ENCODE measurements at regions not wholly inside any gene's neighbourhood (a gene's known extent, or its start where the extent isn't known, plus 50 kb on each side); places are given as distances from the start of the nearest gene placed in this dataset.

DNA sequence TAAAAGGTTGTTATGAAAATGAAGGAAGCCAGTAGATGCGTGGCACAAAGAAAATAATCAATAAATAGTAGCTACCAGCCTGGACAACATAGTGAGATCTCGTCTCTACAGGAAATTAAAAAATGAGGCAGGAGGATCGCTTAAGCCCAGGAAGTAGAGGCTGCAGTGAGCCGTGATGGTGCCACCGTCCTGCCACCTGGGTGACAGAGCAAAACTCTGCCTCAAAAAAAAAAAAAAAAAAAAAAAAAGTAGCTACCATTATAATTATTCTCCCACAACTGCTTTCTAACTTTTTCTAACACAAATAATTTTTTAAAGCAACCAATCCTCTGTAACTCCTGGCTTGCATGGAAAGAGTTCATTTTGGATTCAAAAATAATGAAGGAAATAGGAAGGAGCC, 133.0 kb downstream of the NDUFA12 start:
- H4K20me1 ChIP-seq (ENCODE audit: insufficient read depth), result no peaks in the 10 kb centered on the region
- H3K4me2 ChIP-seq (ENCODE audit: low read length), result no peak overlapping the region
- no peaks in the 10 kb centered on the region for H3K79me2 ChIP-seq (ENCODE audit: insufficient read depth, low read length)
- no peak overlapping the region for H2AFZ ChIP-seq (ENCODE audit: low read depth, low read length, poor library complexity, severe bottlenecking)
- ATAC-seq, result no peak
- no TSS peak for BruUV-seq (replicated peaks)
- H3K4me3 ChIP-seq (replicated peaks in 1 of 2; ENCODE audit: low read depth in 1 of 2, low read length in 2 of 2), result no peak overlapping the region
- no peaks in the 10 kb centered on the region for H3K36me3 ChIP-seq (ENCODE audit: control insufficient read depth in 1 of 2, insufficient read depth in 2 of 2, low read length in 2 of 2)
- H3K4me1 ChIP-seq (ENCODE audit: control insufficient read depth in 1 of 2, insufficient read depth in 2 of 2, low read length in 2 of 2), result peaks cover 19 to 26% of the 10 kb centered on the region in 2 experiments; a peak in 3 of 4 replicates
- no peak overlapping the region for H3K27ac ChIP-seq (ENCODE audit: low read depth, low read length)
- no peaks in the 10 kb centered on the region for H3K27me3 ChIP-seq (ENCODE audit: insufficient read depth, low read length)
- no peak for DNase-seq (ENCODE audit: low read depth, low spot score)
- TF ChIP-seq FOSL1 (IDR thresholded peaks at IDR 0.05; ENCODE audit: low read depth) (no peak), POLR2A (IDR thresholded peaks at IDR 0.05; ENCODE audit: borderline replicate concordance, extremely low read depth, insufficient read depth, insufficient read length) (no peak)
- POLR2A ChIA-PET, result no interaction called here
- no peaks in the 10 kb centered on the region for H3K9me2 ChIP-seq (ENCODE audit: insufficient read depth)
- CTCF ChIA-PET, result no interaction called here
- no peak overlapping the region for H3K9ac ChIP-seq (ENCODE audit: low read length)
- H3K9me3 ChIP-seq (ENCODE audit: control insufficient read depth in 1 of 2, insufficient read depth in 1 of 2, low read depth in 1 of 2, low read length in 2 of 2), result no peaks in the 10 kb centered on the region
- intact Hi-C loops (cut with micrococcal nuclease), result loop anchor here (10.0 kb wide), 2 partner anchors 664 to 736 kb away; no protein-coding TSS in a partner anchor
- RAD21 ChIA-PET (ENCODE audit: low non-redundant PET in 1 of 2, low total read pairs in 2 of 2, uncharacterized antibody in 2 of 2, unreplicated experiment in 2 of 2), result no interaction called here

DNA sequence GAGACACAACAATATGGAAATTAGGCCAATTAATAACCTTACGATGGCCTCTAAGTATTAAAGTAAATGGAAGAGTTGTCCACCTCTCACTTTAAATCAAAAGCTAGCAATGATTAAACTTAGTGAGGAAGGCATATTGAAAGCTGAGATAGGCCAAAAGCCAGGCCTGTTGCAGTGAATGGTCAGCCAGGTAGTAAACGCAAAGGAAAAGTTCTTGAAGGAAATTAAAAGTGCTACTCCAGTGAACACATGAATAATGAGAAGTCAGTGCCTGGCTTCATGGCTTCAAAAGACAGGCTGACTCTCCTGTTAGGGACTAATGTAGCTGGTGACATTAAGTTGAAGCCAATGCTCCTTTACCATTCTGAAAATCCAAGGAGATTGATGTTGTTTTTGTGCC, 135.3 kb downstream of the NDUFA12 start:
- POLR2A ChIA-PET, result no interaction called here
- RAD21 ChIA-PET (ENCODE audit: low non-redundant PET in 1 of 2, low total read pairs in 2 of 2, uncharacterized antibody in 2 of 2, unreplicated experiment in 2 of 2), result no interaction called here
- BruUV-seq (replicated peaks), result no TSS peak

More for the DNA sequence above, 135.3 kb downstream of the NDUFA12 start:
- no peak for DNase-seq (ENCODE audit: low read depth, low spot score)
- no peaks in the 10 kb centered on the region for H3K27me3 ChIP-seq (ENCODE audit: insufficient read depth, low read length)
- no peak overlapping the region for H3K4me3 ChIP-seq (replicated peaks in 1 of 2; ENCODE audit: low read depth in 1 of 2, low read length in 2 of 2)
- H3K9me3 ChIP-seq (ENCODE audit: control insufficient read depth in 1 of 2, insufficient read depth in 1 of 2, low read depth in 1 of 2, low read length in 2 of 2), result no peaks in the 10 kb centered on the region
- H2AFZ ChIP-seq (ENCODE audit: low read depth, low read length, poor library complexity, severe bottlenecking), result no peak overlapping the region
- intact Hi-C loops (cut with micrococcal nuclease), result no loop called here
- no peaks in the 10 kb centered on the region for H3K79me2 ChIP-seq (ENCODE audit: insufficient read depth, low read length)
- no peak overlapping the region for H3K27ac ChIP-seq (ENCODE audit: low read depth, low read length)
- ATAC-seq, result no peak
- CTCF ChIA-PET, result no interaction called here
- TF ChIP-seq CBX3 (IDR thresholded peaks at IDR 0.05; ENCODE audit: low read depth) (no peak), JUND (IDR thresholded peaks at IDR 0.05) (no peak), YY1 (IDR thresholded peaks at IDR 0.05; ENCODE audit: extremely low read depth, insufficient replicate concordance, low read depth, low read length) (no peak), EZH2 (IDR thresholded peaks at IDR 0.05) (no peak), ZNF274 (IDR thresholded peaks at IDR 0.05; ENCODE audit: low read depth, low read length) (no peak), EZH2phosphoT487 (IDR thresholded peaks at IDR 0.05; ENCODE audit: borderline replicate concordance) (no peak), SP1 (IDR thresholded peaks at IDR 0.05; ENCODE audit: low read depth) (no peak), POLR2AphosphoS5 (IDR thresholded peaks at IDR 0.05; ENCODE audit: low read depth, low read length) (no peak), TCF7L2 (IDR thresholded peaks at IDR 0.05; ENCODE audit: borderline replicate concordance, extremely low read depth, insufficient read depth, insufficient read length) (no peak)
- TF ChIP-seq, protein P1, sequence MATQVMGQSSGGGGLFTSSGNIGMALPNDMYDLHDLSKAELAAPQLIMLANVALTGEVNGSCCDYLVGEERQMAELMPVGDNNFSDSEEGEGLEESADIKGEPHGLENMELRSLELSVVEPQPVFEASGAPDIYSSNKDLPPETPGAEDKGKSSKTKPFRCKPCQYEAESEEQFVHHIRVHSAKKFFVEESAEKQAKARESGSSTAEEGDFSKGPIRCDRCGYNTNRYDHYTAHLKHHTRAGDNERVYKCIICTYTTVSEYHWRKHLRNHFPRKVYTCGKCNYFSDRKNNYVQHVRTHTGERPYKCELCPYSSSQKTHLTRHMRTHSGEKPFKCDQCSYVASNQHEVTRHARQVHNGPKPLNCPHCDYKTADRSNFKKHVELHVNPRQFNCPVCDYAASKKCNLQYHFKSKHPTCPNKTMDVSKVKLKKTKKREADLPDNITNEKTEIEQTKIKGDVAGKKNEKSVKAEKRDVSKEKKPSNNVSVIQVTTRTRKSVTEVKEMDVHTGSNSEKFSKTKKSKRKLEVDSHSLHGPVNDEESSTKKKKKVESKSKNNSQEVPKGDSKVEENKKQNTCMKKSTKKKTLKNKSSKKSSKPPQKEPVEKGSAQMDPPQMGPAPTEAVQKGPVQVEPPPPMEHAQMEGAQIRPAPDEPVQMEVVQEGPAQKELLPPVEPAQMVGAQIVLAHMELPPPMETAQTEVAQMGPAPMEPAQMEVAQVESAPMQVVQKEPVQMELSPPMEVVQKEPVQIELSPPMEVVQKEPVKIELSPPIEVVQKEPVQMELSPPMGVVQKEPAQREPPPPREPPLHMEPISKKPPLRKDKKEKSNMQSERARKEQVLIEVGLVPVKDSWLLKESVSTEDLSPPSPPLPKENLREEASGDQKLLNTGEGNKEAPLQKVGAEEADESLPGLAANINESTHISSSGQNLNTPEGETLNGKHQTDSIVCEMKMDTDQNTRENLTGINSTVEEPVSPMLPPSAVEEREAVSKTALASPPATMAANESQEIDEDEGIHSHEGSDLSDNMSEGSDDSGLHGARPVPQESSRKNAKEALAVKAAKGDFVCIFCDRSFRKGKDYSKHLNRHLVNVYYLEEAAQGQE (IDR thresholded peaks at IDR 0.05; ENCODE audit: low read depth), result no peak
- TF ChIP-seq, protein P2, sequence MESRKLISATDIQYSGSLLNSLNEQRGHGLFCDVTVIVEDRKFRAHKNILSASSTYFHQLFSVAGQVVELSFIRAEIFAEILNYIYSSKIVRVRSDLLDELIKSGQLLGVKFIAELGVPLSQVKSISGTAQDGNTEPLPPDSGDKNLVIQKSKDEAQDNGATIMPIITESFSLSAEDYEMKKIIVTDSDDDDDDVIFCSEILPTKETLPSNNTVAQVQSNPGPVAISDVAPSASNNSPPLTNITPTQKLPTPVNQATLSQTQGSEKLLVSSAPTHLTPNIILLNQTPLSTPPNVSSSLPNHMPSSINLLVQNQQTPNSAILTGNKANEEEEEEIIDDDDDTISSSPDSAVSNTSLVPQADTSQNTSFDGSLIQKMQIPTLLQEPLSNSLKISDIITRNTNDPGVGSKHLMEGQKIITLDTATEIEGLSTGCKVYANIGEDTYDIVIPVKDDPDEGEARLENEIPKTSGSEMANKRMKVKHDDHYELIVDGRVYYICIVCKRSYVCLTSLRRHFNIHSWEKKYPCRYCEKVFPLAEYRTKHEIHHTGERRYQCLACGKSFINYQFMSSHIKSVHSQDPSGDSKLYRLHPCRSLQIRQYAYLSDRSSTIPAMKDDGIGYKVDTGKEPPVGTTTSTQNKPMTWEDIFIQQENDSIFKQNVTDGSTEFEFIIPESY (IDR thresholded peaks at IDR 0.05; ENCODE audit: extremely low read depth, insufficient replicate concordance, low read length), result no peak
- H3K9ac ChIP-seq (ENCODE audit: low read length), result no peak overlapping the region
- peaks cover 16 to 17% of the 10 kb centered on the region in 2 experiments; a peak in 3 of 4 replicates for H3K4me1 ChIP-seq (ENCODE audit: control insufficient read depth in 1 of 2, insufficient read depth in 2 of 2, low read length in 2 of 2)
- H4K20me1 ChIP-seq (ENCODE audit: insufficient read depth), result no peaks in the 10 kb centered on the region
- no peaks in the 10 kb centered on the region for H3K9me2 ChIP-seq (ENCODE audit: insufficient read depth)
- H3K36me3 ChIP-seq (ENCODE audit: control insufficient read depth in 1 of 2, insufficient read depth in 2 of 2, low read length in 2 of 2), result no peaks in the 10 kb centered on the region
- H3K4me2 ChIP-seq (ENCODE audit: low read length), result no peak overlapping the region

Measured in HCT116 (cell line).